ENCODE measurements at regions not wholly inside any gene's neighbourhood (a gene's known extent, or its start where the extent isn't known, plus 50 kb on each side); places are given as distances from the start of the nearest gene placed in this dataset.

DNA sequence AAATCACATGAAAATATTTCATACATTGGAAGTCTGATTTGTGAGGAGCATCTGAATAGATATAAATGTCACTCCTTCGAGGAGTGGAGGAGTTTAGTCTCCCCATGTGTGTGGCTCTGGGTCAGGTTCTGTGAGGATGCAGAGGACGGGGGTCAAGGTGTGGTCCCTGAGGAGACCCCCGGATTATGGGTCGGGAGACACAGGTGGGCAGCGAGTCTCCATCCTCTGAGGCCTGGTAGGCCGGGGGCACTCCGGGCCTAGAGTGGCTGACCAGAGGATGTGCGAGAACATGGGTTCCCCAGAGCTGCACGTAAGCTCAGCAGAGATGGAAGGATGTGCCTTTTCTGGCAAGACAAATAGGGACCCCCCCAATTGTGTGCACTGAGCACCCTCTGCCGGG lies 93.4 kb upstream of the TCERG1L start:
- Histone ChIP-seq H3K18ac (ENCODE audit: insufficient read length, low read depth, low read length) (no peak overlapping the region), H3K23ac (ENCODE audit: insufficient read length, low read depth, low read length) (no peak overlapping the region), H4K20me1 (ENCODE audit: control insufficient read depth, insufficient read depth, insufficient read length) (no peaks in the 10 kb centered on the region), H3K27ac (ENCODE audit: insufficient read length, low read depth, low read length) (no peak overlapping the region), H2AK5ac (ENCODE audit: insufficient read length, low read length) (no peak overlapping the region), H2BK5ac (ENCODE audit: insufficient read length, low read length) (no peak overlapping the region), H2BK20ac (ENCODE audit: low read depth, low read length, poor library complexity, severe bottlenecking) (no peak overlapping the region), H4K8ac (replicated peaks; ENCODE audit: insufficient read length, low read depth, low read length) (no peak overlapping the region), H3K9ac (ENCODE audit: extremely low read depth, insufficient read length, low read length) (no peak overlapping the region), H3K56ac (ENCODE audit: insufficient read length, low read depth, low read length) (no peak overlapping the region), H3K23me2 (ENCODE audit: insufficient read length, low read depth, low read length, poor library complexity, severe bottlenecking) (no peaks in the 10 kb centered on the region), H2BK120ac (ENCODE audit: low read depth, low read length, poor library complexity, severe bottlenecking) (no peak overlapping the region), H3K79me1 (ENCODE audit: insufficient read depth, low read depth, low read length, poor library complexity, severe bottlenecking) (no peaks in the 10 kb centered on the region), H3K4me1 (ENCODE audit: insufficient read depth, low read length) (no peaks in the 10 kb centered on the region), H3K79me2 (ENCODE audit: insufficient read depth, low read length) (no peaks in the 10 kb centered on the region), H3K27me3 (ENCODE audit: insufficient read depth, low read length) (no peaks in the 10 kb centered on the region), H2BK12ac (ENCODE audit: insufficient read length, low read depth, low read length) (no peak overlapping the region), H3K4me2 (ENCODE audit: insufficient read depth, insufficient read length, low read length) (no peak overlapping the region), H3T11ph (ENCODE audit: low read length) (no peak overlapping the region), H3K14ac (ENCODE audit: insufficient read depth, low read length) (no peak overlapping the region), H2AFZ (ENCODE audit: low read length) (no peak overlapping the region), H4K91ac (ENCODE audit: insufficient read length, low read depth, low read length) (no peak overlapping the region), H4K5ac (ENCODE audit: insufficient read length, low read depth, low read length) (no peak overlapping the region), H2BK15ac (ENCODE audit: low read depth, low read length) (no peak overlapping the region), H3K9me3 (ENCODE audit: control insufficient read depth, low read depth, low read length) (no peaks in the 10 kb centered on the region), H3K4ac (ENCODE audit: low read depth, low read length) (no peak overlapping the region)
- WGBS (ENCODE audit: extremely low coverage, insufficient read length, low lambda C conversion rate), result no CpG with 5 or more reads among the region's 10 CpGs
- TF ChIP-seq, protein P1, sequence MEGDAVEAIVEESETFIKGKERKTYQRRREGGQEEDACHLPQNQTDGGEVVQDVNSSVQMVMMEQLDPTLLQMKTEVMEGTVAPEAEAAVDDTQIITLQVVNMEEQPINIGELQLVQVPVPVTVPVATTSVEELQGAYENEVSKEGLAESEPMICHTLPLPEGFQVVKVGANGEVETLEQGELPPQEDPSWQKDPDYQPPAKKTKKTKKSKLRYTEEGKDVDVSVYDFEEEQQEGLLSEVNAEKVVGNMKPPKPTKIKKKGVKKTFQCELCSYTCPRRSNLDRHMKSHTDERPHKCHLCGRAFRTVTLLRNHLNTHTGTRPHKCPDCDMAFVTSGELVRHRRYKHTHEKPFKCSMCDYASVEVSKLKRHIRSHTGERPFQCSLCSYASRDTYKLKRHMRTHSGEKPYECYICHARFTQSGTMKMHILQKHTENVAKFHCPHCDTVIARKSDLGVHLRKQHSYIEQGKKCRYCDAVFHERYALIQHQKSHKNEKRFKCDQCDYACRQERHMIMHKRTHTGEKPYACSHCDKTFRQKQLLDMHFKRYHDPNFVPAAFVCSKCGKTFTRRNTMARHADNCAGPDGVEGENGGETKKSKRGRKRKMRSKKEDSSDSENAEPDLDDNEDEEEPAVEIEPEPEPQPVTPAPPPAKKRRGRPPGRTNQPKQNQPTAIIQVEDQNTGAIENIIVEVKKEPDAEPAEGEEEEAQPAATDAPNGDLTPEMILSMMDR (conservative IDR thresholded peaks at IDR 0.05), result no peak
- DNase-seq, result no peak
- Mint-ChIP-seq H3K9me3 (no peaks in the 10 kb centered on the region), H3K27ac (no peak overlapping the region), H3K4me1 (peaks cover 8 to 10% of the 10 kb centered on the region in 2 experiments), H3K36me3 (ENCODE audit: insufficient read depth in 1 of 3, low read depth in 3 of 3) (no peaks in the 10 kb centered on the region; a peak in 1 of 7 replicates), H3K27me3 (ENCODE audit: low read depth) (peaks cover 5% of the 10 kb centered on the region), H3K4me3 (no peak overlapping the region)
